IMR-90 (cell line): ENCODE measurements at regions not wholly inside any gene's neighbourhood (a gene's known extent, or its start where the extent isn't known, plus 50 kb on each side); places are given as distances from the start of the nearest gene placed in this dataset.

Experiments used
- ATAC-seq: fragments of 200-7000 bp; cut with Tn5 transposase; 2 replicates; pipeline ENCODE4 v1.9.1; 2020; ENCODE audit warnings: low read depth, mild to moderate bottlenecking, moderate library complexity
- BruUV-seq: library from RNA; stranded (reverse); fragments of 400-500 nt; replicated peaks from 2 replicates; lab custom pipeline; 2021; lab: Mats Ljungman, UMichigan
- CTCF ChIA-PET: fragments of 300-600 bp; formaldehyde crosslinking; extraction: SDS; loops from one replicate; lab custom pipeline; 2021; ENCODE audit warnings: antibody characterized with exemption; lab: Yijun Ruan, JAX
- POLR2A ChIA-PET: fragments of 300-600 bp; sonication (Branson Sonifier 250); formaldehyde crosslinking; loops from one replicate; lab custom pipeline; 2022; ENCODE audit warnings: antibody characterized with exemption; ENCODE audit not compliant: unreplicated experiment; lab: Charles Lee
- DNase-seq: peaks from one replicate; pipeline ENCODE4 v3.0.0; 2013
- H2AFZ ChIP-seq: replicated peaks from 2 replicates; pipeline ENCODE3; 2013; ENCODE audit warnings: low read length, mild to moderate bottlenecking; ENCODE audit not compliant: poor library complexity
- H2AK5ac ChIP-seq: 2 replicates; pipeline ENCODE4 v1.6.1; 2013; ENCODE audit warnings: low read depth, low read length, inconsistent platforms
- H2AK9ac ChIP-seq: replicated peaks from 2 replicates; pipeline ENCODE3; 2013; ENCODE audit warnings: mild to moderate bottlenecking, low read depth, low read length, moderate library complexity; ENCODE audit not compliant: poor library complexity
- H2BK120ac ChIP-seq: 2 replicates; pipeline ENCODE4 v1.6.1; 2013; ENCODE audit warnings: low read depth, low read length, inconsistent platforms
- H2BK15ac ChIP-seq: 3 replicates; pipeline ENCODE4 v1.6.1; 2013; ENCODE audit warnings: low read depth, low read length, inconsistent platforms
- H2BK20ac ChIP-seq: 2 replicates; pipeline ENCODE4 v1.6.1; 2013; ENCODE audit warnings: low read depth, mild to moderate bottlenecking, inconsistent platforms, low read length, moderate library complexity
- H2BK5ac ChIP-seq: 2 replicates; pipeline ENCODE4 v1.6.1; 2013; ENCODE audit warnings: mild to moderate bottlenecking, low read depth, low read length, inconsistent platforms; ENCODE audit not compliant: poor library complexity, severe bottlenecking
- H3K14ac ChIP-seq: replicated peaks from 2 replicates; pipeline ENCODE4 v1.6.1; 2013; ENCODE audit warnings: low read depth, low read length, inconsistent platforms
- H3K18ac ChIP-seq: 2 replicates; pipeline ENCODE4 v1.6.1; 2013; ENCODE audit warnings: low read depth, low read length, control low read depth
- H3K23ac ChIP-seq: 2 replicates; pipeline ENCODE4 v1.6.1; 2013; ENCODE audit warnings: low read depth, low read length, inconsistent platforms
- H3K27ac ChIP-seq: 2 replicates; pipeline ENCODE4 v1.5.1; 2013; ENCODE audit warnings: mild to moderate bottlenecking, control low read depth, low read length; ENCODE audit not compliant: insufficient read depth
- H3K27me3 ChIP-seq: 2 replicates; pipeline ENCODE4 v1.6.1; 2013; ENCODE audit warnings: low read length; ENCODE audit not compliant: control insufficient read depth, insufficient read depth
- H3K36me3 ChIP-seq: 2 replicates; pipeline ENCODE4 v1.6.1; 2013; ENCODE audit warnings: low read length, mixed read lengths; ENCODE audit not compliant: control insufficient read depth, insufficient read depth
- H3K4ac ChIP-seq: 2 replicates; pipeline ENCODE4 v1.6.1; 2013; ENCODE audit warnings: low read depth, low read length, inconsistent platforms
- H3K4me1 ChIP-seq: 2 replicates; pipeline ENCODE4 v1.6.1; 2013; ENCODE audit warnings: low read length, mixed read lengths; ENCODE audit not compliant: control insufficient read depth, insufficient read depth
- H3K4me2 ChIP-seq: 2 replicates; pipeline ENCODE4 v1.6.1; 2013; ENCODE audit warnings: low read depth, mild to moderate bottlenecking, control low read depth, low read length, moderate library complexity
- H3K4me3 ChIP-seq: 2 replicates; pipeline ENCODE4 v1.5.1; 2013; ENCODE audit warnings: low read depth, mild to moderate bottlenecking, control low read depth, low read length, moderate library complexity; ENCODE audit not compliant: insufficient read depth
- H3K56ac ChIP-seq: 2 replicates; pipeline ENCODE4 v1.6.1; 2013; ENCODE audit warnings: low read length, inconsistent platforms; ENCODE audit not compliant: insufficient read depth; ENCODE audit errors: extremely low read depth
- H3K79me1 ChIP-seq, 2 experiments: 2 replicates each; pipeline ENCODE4 v1.6.1; 2013; ENCODE audit warnings: low read length in 2 of 2, inconsistent platforms in 1 of 2, low read depth in 1 of 2
- H3K9ac ChIP-seq: 2 replicates; pipeline ENCODE4 v1.6.1; 2013; ENCODE audit warnings: low read depth, low read length, control low read depth
- H3K9me1 ChIP-seq: 2 replicates; pipeline ENCODE4 v1.6.1; 2013; ENCODE audit warnings: low read length, inconsistent platforms; ENCODE audit not compliant: insufficient read depth
- H3K9me3 ChIP-seq: 2 replicates; pipeline ENCODE4 v1.6.1; 2013; ENCODE audit warnings: low read length; ENCODE audit not compliant: control insufficient read depth, insufficient read depth
- H4K20me1 ChIP-seq: 2 replicates; pipeline ENCODE4 v1.6.1; 2013; ENCODE audit warnings: low read length, inconsistent platforms; ENCODE audit not compliant: insufficient read depth
- H4K5ac ChIP-seq: 2 replicates; pipeline ENCODE4 v1.6.1; 2013; ENCODE audit warnings: mild to moderate bottlenecking, low read depth, low read length, control low read depth
- H4K8ac ChIP-seq, 2 experiments: 2 replicates each; pipeline ENCODE4 v1.6.1; 2013; ENCODE audit warnings: low read depth in 2 of 2, low read length in 2 of 2, control low read depth in 1 of 2, inconsistent platforms in 1 of 2
- H4K91ac ChIP-seq: 2 replicates; pipeline ENCODE4 v1.6.1; 2013; ENCODE audit warnings: low read depth, low read length, inconsistent platforms; ENCODE audit not compliant: insufficient read depth
- BHLHE40 ChIP-seq: fragments of 150-350 bp; IDR thresholded peaks from 2 replicates; pipeline ENCODE4 v1.6.1; 2016; ENCODE audit warnings: mild to moderate bottlenecking, low read depth, low read length
- CEBPB ChIP-seq: IDR thresholded peaks from 2 replicates; pipeline ENCODE4 v1.6.1; 2012; ENCODE audit warnings: low read depth, low read length, improper control_type of control experiment
- FOS ChIP-seq: fragments of 150-350 bp; IDR thresholded peaks from 2 replicates; pipeline ENCODE4 v1.6.1; 2016; ENCODE audit warnings: low read depth, low read length
- MXI1 ChIP-seq: IDR thresholded peaks from 2 replicates; pipeline ENCODE4 v1.6.1; 2012; ENCODE audit warnings: low read depth, mild to moderate bottlenecking, low read length, moderate library complexity, borderline replicate concordance
- NFE2L2 ChIP-seq: fragments of 150-350 bp; IDR thresholded peaks from 2 replicates; pipeline ENCODE4 v1.6.1; 2016; ENCODE audit warnings: low read depth, mild to moderate bottlenecking, low read length
- POLR2A ChIP-seq: IDR thresholded peaks from 2 replicates; pipeline ENCODE4 v1.6.1; 2012; ENCODE audit warnings: mild to moderate bottlenecking, low read depth, low read length
- RCOR1 ChIP-seq: IDR thresholded peaks from 2 replicates; pipeline ENCODE4 v1.6.1; 2012; ENCODE audit warnings: mild to moderate bottlenecking, low read length, improper control_type of control experiment; ENCODE audit not compliant: insufficient replicate concordance
- WGBS, 2 experiments: methylation state at CpG; one replicate each; pipeline versions ENCODE4 v1.1.5 to v1.1.7; 2013; ENCODE audit warnings: missing lambda C conversion rate in 2 of 2; ENCODE audit not compliant: insufficient read length in 1 of 2; ENCODE audit errors: extremely low coverage in 2 of 2; 5-methylcytosine and 5-hydroxymethylcytosine counted together
- dilution Hi-C: fragments of 300-500 bp; cut with HindIII; formaldehyde crosslinking; loops from one replicate; pipeline ENCODE4 v1.14.3; 2018; ENCODE audit warnings: low sequenced_read_pairs; ENCODE audit not compliant: unreplicated experiment
- in situ Hi-C: fragments of 300-500 bp; cut with MboI; formaldehyde crosslinking; loops from 3 replicates; pipeline ENCODE4 v1.14.3; 2019; ENCODE audit warnings: low sequenced_read_pairs, inconsistent platforms, mixed read lengths
- intact Hi-C: fragments of 100-400 bp; cut with micrococcal nuclease; formaldehyde crosslinking; loops from 2 replicates; pipeline ENCODE4 v1.10.0; 2022
- TF ChIP-seq, protein P1 (sequence below): conservative IDR thresholded peaks from 2 replicates; pipeline ENCODE4 v1.5.1; 2012; ENCODE audit warnings: mild to moderate bottlenecking, low read depth, low read length, improper control_type of control experiment
- TF ChIP-seq, protein P2 (sequence below): fragments of 150-350 bp; IDR thresholded peaks from 2 replicates; pipeline ENCODE4 v1.6.1; 2017; ENCODE audit warnings: mild to moderate bottlenecking, antibody characterized with exemption, low read length, low read depth

DNA sequence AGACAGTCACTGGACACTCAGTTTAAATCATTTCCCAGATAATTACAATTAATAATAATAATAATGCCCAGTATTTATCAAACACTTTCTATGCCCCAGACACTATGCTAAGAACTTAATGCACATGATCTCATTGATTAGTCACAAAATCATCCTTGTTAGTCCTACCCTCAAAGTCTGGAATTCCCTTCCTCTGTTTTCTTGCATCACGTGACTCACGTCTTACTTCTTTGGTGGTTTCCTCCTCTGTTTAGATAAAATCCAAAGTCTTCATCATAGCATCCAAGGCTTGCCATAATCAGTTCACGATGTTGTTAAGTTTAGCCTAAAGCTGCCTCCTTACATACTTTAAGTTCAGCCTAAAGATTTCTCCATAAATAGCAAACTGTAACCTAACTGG lies 471.9 kb downstream of the PMP22 start:
- Histone ChIP-seq H2BK15ac (no peak overlapping the region), H2AFZ (no peak overlapping the region), H2AK9ac (no peak overlapping the region), H4K5ac (no peak overlapping the region), H2AK5ac (no peak overlapping the region), H3K23ac (no peak overlapping the region), H3K9ac (no peak overlapping the region), H3K4me3 (no peak overlapping the region), H3K56ac (no peak overlapping the region), H3K9me1 (peaks cover 9% of the 10 kb centered on the region), H4K20me1 (no peaks in the 10 kb centered on the region), H3K18ac (no peak overlapping the region), H2BK120ac (no peak overlapping the region), H4K8ac (no peak overlapping the region), H2BK20ac (no peak overlapping the region), H3K79me1 (no peaks in the 10 kb centered on the region), H3K4me1 (peaks cover 7% of the 10 kb centered on the region), H3K27me3 (no peaks in the 10 kb centered on the region), H3K4ac (no peak overlapping the region), H3K4me2 (no peak overlapping the region; the same call in 1 of the 2 replicates), H3K36me3 (no peaks in the 10 kb centered on the region), H4K91ac (no peak overlapping the region), H3K9me3 (no peaks in the 10 kb centered on the region), H3K27ac (no peak overlapping the region), H2BK5ac (no peak overlapping the region), H3K14ac (no peak overlapping the region)
- in situ Hi-C loops (no loop called here), dilution Hi-C loops (no loop called here), intact Hi-C loops (no loop called here)
- CTCF ChIA-PET: no interaction called here
- POLR2A ChIA-PET: no interaction called here
- no TSS peak for BruUV-seq
- peak; percentile 91 for DNase-seq
- WGBS, 2 experiments: 0% methylated on average over 2 of the region's 3 CpGs; no CpG with 5 or more reads in 1 of the 2 experiments
- ATAC-seq: peak; percentile 63
- TF ChIP-seq, protein P1, sequence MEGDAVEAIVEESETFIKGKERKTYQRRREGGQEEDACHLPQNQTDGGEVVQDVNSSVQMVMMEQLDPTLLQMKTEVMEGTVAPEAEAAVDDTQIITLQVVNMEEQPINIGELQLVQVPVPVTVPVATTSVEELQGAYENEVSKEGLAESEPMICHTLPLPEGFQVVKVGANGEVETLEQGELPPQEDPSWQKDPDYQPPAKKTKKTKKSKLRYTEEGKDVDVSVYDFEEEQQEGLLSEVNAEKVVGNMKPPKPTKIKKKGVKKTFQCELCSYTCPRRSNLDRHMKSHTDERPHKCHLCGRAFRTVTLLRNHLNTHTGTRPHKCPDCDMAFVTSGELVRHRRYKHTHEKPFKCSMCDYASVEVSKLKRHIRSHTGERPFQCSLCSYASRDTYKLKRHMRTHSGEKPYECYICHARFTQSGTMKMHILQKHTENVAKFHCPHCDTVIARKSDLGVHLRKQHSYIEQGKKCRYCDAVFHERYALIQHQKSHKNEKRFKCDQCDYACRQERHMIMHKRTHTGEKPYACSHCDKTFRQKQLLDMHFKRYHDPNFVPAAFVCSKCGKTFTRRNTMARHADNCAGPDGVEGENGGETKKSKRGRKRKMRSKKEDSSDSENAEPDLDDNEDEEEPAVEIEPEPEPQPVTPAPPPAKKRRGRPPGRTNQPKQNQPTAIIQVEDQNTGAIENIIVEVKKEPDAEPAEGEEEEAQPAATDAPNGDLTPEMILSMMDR: no peak
- TF ChIP-seq RCOR1 (no peak), MXI1 (no peak), NFE2L2 (no peak), POLR2A (no peak), FOS (peak; percentile 42; the same call in 1 of the 2 replicates), BHLHE40 (peak; percentile 89), CEBPB (peak; percentile 27; the same call in 1 of the 2 replicates)
- TF ChIP-seq, protein P2, sequence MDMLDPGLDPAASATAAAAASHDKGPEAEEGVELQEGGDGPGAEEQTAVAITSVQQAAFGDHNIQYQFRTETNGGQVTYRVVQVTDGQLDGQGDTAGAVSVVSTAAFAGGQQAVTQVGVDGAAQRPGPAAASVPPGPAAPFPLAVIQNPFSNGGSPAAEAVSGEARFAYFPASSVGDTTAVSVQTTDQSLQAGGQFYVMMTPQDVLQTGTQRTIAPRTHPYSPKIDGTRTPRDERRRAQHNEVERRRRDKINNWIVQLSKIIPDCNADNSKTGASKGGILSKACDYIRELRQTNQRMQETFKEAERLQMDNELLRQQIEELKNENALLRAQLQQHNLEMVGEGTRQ: peak; percentile 96
